Adipocyte (in vitro differentiated cells): ENCODE measurements at regions not wholly inside any gene's neighbourhood (a gene's known extent, or its start where the extent isn't known, plus 50 kb on each side); places are given as distances from the start of the nearest gene placed in this dataset.
"Not testable (repeated sequence)": the region's sequence is repeated elsewhere in the genome, so short reads cannot be mapped to it uniquely, and the experiment has no call there.

Source experiments
- DNase-seq: peaks from one replicate; pipeline ENCODE4 v3.0.0-alpha.2; 2015; ENCODE audit warnings: low read depth
- H3K27me3 ChIP-seq: replicated peaks from 2 replicates; pipeline ENCODE4 v1.7.0; 2013; ENCODE audit warnings: mild to moderate bottlenecking, low read length, moderate library complexity; ENCODE audit not compliant: control insufficient read depth, insufficient read depth
- H3K36me3 ChIP-seq: 2 replicates; pipeline ENCODE4 v1.7.0; 2013; ENCODE audit warnings: low read length, mild to moderate bottlenecking, moderate library complexity; ENCODE audit not compliant: control insufficient read depth, insufficient read depth, severe bottlenecking
- H3K4me1 ChIP-seq: 2 replicates; pipeline ENCODE4 v1.7.0; 2013; ENCODE audit warnings: mild to moderate bottlenecking, low read length, moderate library complexity; ENCODE audit not compliant: control insufficient read depth, insufficient read depth
- H3K4me3 ChIP-seq: 2 replicates; pipeline ENCODE4 v1.7.0; 2013; ENCODE audit warnings: mild to moderate bottlenecking, low read length, moderate library complexity
- H3K9ac ChIP-seq: 2 replicates; pipeline ENCODE4 v1.7.0; 2013; ENCODE audit warnings: mild to moderate bottlenecking, low read length, moderate library complexity
- H3K9me3 ChIP-seq: 2 replicates; pipeline ENCODE4 v1.7.0; 2013; ENCODE audit warnings: mild to moderate bottlenecking, low read length, moderate library complexity; ENCODE audit not compliant: control insufficient read depth

- Histone ChIP-seq H3K36me3 (no peaks in the 10 kb centered on the region), H3K4me3 (no peak overlapping the region), H3K9me3 (peaks cover 3% of the 10 kb centered on the region), H3K27me3 (peaks cover 4% of the 10 kb centered on the region), H3K4me1 (no peaks in the 10 kb centered on the region), H3K9ac (no peak overlapping the region)
- DNase-seq = no peak
These were observed 126.2 kb upstream of the ADCY2 start for GRCh38 chr5:7269591-7270274.

- Histone ChIP-seq H3K9me3 (peaks cover 6% of the 10 kb centered on the region), H3K4me1 (no peaks in the 10 kb centered on the region), H3K4me3 (no peak overlapping the region), H3K36me3 (no peaks in the 10 kb centered on the region), H3K9ac (no peak overlapping the region), H3K27me3 (peaks cover 4% of the 10 kb centered on the region)
- DNase-seq = no peak
These were observed 124.4 kb upstream of the ADCY2 start for GRCh38 chr5:7271435-7272084.

DNA sequence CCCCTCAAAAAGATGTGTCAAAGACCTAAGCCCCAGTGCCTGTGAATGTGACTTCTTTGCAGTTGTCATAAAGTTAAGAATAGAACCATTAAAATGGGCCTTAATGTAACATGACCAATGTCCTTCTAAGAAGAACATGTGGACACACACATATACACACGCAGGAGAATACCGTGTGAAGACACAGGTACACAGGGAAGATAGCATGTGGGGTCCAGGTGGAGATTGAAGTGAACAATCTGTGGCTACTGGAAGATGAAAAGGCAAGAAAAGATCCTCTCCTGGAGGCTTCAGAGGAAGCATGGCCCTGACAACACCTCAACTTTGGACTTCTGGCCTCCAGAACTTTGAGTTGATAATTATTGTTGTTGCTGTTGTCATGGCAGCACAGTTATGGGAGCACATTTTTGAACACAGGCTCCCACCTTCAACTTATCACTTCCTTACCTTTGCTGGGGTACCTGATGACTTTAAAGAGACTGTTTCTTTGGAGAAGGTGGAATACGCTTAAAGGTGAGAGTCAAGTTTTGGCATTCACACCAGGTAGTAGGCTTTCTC is 123.5 kb upstream of the ADCY2 start:
- H3K9me3 ChIP-seq = peaks cover 8% of the 10 kb centered on the region
- no peak for DNase-seq
- no peaks in the 10 kb centered on the region for H3K36me3 ChIP-seq
- H3K4me3 ChIP-seq = no peak overlapping the region
- no peak overlapping the region for H3K9ac ChIP-seq
- H3K4me1 ChIP-seq = no peaks in the 10 kb centered on the region
- H3K27me3 ChIP-seq = peaks cover 4% of the 10 kb centered on the region

DNA sequence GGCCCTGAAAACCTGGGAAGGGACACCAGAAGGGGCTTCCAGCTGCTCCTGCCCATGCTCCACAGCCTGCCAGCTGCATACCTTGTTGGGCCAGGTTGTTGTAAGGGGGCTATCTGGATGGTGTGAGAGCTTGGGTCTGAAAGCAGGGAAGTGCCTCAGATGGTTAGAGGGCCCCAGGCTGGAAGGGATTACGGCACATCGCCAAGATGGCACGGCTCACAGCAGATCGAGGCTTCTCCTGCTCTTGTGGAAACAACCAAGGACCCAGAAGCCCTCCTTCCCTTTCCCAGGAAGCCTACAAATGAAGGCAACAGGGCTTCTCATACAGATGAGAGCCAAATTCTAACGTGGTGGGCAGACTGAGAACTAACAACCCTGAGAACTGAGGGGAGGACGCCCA is 121.7 kb upstream of the ADCY2 start:
- Histone ChIP-seq H3K9me3 (peaks cover 8% of the 10 kb centered on the region), H3K27me3 (peaks cover 7% of the 10 kb centered on the region), H3K4me3 (no peak overlapping the region), H3K9ac (no peak overlapping the region), H3K36me3 (no peaks in the 10 kb centered on the region), H3K4me1 (no peaks in the 10 kb centered on the region)
- no peak for DNase-seq

DNA sequence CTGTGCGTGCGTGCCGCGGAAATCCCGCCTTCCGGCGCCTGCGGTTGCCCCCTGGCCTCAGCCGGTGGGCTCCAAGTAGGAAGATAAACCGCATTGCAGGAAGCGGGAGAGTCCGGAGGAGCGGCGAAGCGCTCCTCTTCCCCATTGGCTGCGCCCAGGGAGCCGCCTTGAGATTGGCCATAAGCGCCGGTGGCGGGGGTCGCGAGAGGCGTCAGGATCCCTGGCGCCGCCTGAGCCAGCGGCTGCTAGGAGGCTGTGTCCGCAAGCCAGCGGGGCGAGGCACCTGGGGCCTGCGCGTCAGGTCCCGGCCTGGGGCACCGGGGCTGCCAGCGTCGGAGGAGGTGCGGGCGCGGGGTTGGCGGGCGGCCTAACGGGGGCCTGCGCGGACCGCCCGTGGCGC is 106.3 kb upstream of the ADCY2 start:
- DNase-seq, H3K9ac ChIP-seq, H3K27me3 ChIP-seq, H3K4me1 ChIP-seq, H3K9me3 ChIP-seq, H3K4me3 ChIP-seq, H3K36me3 ChIP-seq: not testable (repeated sequence)

- not testable (repeated sequence) for DNase-seq, H3K36me3 ChIP-seq, H3K27me3 ChIP-seq, H3K4me1 ChIP-seq, H3K9ac ChIP-seq, H3K4me3 ChIP-seq, H3K9me3 ChIP-seq
These were observed 98.1 kb upstream of the ADCY2 start for GRCh38 chr5:7297821-7298220.

DNA sequence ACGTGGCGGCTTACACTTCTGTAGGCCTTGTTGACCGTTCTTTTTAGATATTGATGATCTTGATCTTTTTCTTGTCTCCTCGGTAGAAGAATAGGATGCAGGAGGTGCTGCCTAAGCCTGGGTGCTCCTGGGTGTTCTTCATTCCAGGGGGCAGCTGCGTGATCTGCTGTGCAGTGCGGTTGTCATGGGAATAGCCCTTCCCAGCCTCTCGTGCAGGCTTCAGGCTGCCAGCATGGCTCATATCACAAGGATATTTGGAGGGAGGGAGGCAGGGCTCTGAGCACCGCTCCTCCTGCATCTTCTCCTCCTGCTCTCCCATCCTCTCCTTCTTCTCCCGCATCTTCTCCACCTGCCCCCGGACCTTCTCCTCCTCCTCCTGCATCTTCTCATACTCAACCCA is 96.2 kb upstream of the ADCY2 start:
- not testable (repeated sequence) for H3K4me1 ChIP-seq, DNase-seq

DNA sequence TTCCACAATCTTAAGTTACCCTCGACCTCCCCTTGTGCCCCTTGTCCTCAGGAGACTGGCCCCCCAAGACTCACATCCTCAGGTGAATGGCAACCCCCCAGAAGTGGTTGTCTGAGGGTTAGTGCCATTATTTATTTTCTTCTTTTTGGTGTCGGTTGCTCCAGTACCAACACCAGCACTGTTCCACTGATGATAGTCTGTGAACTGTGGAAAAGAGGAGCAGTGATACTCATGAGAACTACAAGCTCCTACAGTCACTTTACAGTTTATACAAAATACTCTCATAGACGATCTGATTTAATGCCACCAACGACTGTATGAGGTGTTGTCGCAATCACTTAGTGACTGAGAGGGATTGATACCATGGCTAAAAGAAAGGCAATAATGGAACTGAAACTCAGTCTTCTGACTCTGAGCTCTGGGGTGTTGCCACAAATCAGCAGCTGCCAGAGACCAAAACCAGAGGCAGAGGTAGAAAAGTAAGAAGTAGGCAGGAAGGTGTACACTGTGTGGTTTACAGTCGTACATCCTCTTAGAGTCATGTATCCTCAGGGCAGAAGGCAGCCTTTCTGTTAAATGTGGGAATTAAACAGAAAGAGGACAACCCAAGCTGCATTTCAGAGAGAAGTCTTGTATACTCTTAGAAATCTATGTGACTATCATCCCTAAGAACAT is 90.8 kb upstream of the ADCY2 start:
- not testable (repeated sequence) for H3K9me3 ChIP-seq, H3K36me3 ChIP-seq, H3K4me3 ChIP-seq, DNase-seq, H3K9ac ChIP-seq, H3K27me3 ChIP-seq, H3K4me1 ChIP-seq

More for the DNA sequence above, 96.2 kb upstream of the ADCY2 start:
- H3K27me3 ChIP-seq, H3K9ac ChIP-seq, H3K9me3 ChIP-seq, H3K36me3 ChIP-seq, H3K4me3 ChIP-seq: not testable (repeated sequence)

DNA sequence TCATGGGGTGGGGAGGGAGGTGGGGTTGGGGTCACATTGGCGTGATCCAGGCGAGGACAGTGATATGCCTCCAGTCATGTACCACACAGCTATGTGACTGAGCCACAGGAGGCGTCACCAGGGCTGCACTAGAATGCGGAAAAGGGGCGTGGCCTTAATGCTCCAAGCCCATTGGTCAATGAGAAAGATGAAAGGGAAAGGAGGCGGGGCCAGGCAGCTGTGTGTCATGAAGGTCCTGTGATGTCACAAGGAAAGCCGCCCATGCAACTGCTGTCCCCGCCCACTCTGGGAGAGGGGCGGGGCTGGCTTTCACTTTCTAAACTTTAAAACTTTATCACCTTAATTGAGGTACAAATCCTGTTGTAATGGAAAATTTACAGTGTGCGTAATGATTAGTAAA is 89.4 kb upstream of the ADCY2 start:
- not testable (repeated sequence) for H3K4me3 ChIP-seq, H3K4me1 ChIP-seq, H3K27me3 ChIP-seq, H3K9ac ChIP-seq, H3K9me3 ChIP-seq, DNase-seq, H3K36me3 ChIP-seq

DNA sequence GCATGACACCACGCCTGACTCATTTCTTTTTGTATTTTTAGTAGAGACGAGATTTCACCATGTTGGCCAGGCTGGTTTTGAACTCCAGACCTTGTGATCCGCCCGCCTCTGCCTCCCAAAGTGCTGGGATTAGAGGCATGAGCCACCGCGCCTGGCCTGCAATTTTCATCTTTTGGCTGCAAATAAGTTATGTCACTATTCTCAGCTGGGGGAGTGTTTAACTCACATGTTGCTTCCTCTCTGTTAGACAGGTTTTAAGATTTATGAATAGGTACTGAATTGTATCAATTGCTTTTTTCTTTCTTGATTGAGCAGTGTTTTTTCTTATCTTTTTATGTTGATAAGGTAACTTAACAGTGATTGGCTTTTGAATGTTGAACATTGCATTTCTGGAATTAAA is 88.2 kb upstream of the ADCY2 start:
- not testable (repeated sequence) for H3K4me1 ChIP-seq, H3K4me3 ChIP-seq, DNase-seq, H3K9ac ChIP-seq, H3K27me3 ChIP-seq, H3K36me3 ChIP-seq, H3K9me3 ChIP-seq

DNA sequence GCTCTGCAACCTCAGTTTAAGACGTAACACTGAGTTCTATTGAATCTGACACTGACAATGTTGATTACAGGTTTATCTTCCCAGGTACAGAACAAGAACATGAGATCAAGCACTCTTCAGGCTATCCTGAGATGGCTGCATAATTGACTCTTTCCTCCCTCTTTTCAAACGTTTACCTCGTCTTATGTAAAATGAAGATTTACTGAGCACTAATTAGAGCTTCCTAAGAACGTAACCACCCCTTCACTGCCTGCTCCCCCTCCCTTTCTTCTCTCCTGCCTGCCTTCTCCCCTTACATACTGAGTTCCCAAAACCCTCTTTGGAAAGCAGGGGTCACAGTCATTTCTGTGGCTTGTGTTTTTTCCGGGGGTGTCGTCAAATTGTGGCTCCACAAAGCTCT is 86.2 kb upstream of the ADCY2 start:
- not testable (repeated sequence) for H3K36me3 ChIP-seq, H3K4me3 ChIP-seq, H3K4me1 ChIP-seq, H3K9me3 ChIP-seq, H3K9ac ChIP-seq, H3K27me3 ChIP-seq, DNase-seq
